Activated CD4-positive, alpha-beta T cell treated with anti-CD3 and anti-CD28 coated beads for 36 hours (primary cell): ENCODE measurements at regions not wholly inside any gene's neighbourhood (a gene's known extent, or its start where the extent isn't known, plus 50 kb on each side); places are given as distances from the start of the nearest gene placed in this dataset.

Experiments used
- ATAC-seq: fragments of 200-7000 bp; cut with Tn5 transposase; one replicate; pipeline ENCODE4 v1.10.0; 2021; ENCODE audit warnings: mild to moderate bottlenecking, moderate library complexity
- CTCF ChIA-PET: fragments of 350-600 bp; sonication (Branson Sonifier 250); formaldehyde crosslinking; loops from one replicate; lab custom pipeline; 2021; ENCODE audit warnings: antibody characterized with exemption; lab: Charles Lee
- POLR2A ChIA-PET: fragments of 350-600 bp; sonication (Branson Sonifier 250); formaldehyde crosslinking; loops from one replicate; lab custom pipeline; 2021; ENCODE audit warnings: antibody characterized with exemption, inconsistent platforms; lab: Charles Lee
- DNase-seq: peaks from one replicate; pipeline ENCODE4 v3.0.0-alpha.2; 2020
- H3K27ac Mint-ChIP-seq: one replicate; pipeline ENCODE4 v1.8.0; 2021; ENCODE audit warnings: mixed read lengths
- H3K27me3 Mint-ChIP-seq: one replicate; pipeline ENCODE4 v1.8.0; 2021; ENCODE audit warnings: mixed read lengths
- H3K36me3 Mint-ChIP-seq: one replicate; pipeline ENCODE4 v1.8.0; 2021; ENCODE audit warnings: low read depth, mixed read lengths
- H3K4me1 Mint-ChIP-seq: one replicate; pipeline ENCODE4 v1.8.0; 2021; ENCODE audit warnings: mixed read lengths
- H3K4me3 Mint-ChIP-seq: one replicate; pipeline ENCODE4 v1.8.0; 2021; ENCODE audit warnings: mild to moderate bottlenecking, moderate library complexity, mixed read lengths
- H3K9me3 Mint-ChIP-seq: one replicate; pipeline ENCODE4 v1.8.0; 2021; ENCODE audit warnings: low read depth, mixed read lengths
- intact Hi-C, 2 experiments: fragments of 100-400 bp; cut with DNase I in 1 of 2; cut with micrococcal nuclease in 1 of 2; formaldehyde crosslinking; loops; one replicate each; pipeline versions ENCODE4 v1.14.2 to v1.15.1; 2022 to 2024; cut with DNase I, micrococcal nuclease

DNA sequence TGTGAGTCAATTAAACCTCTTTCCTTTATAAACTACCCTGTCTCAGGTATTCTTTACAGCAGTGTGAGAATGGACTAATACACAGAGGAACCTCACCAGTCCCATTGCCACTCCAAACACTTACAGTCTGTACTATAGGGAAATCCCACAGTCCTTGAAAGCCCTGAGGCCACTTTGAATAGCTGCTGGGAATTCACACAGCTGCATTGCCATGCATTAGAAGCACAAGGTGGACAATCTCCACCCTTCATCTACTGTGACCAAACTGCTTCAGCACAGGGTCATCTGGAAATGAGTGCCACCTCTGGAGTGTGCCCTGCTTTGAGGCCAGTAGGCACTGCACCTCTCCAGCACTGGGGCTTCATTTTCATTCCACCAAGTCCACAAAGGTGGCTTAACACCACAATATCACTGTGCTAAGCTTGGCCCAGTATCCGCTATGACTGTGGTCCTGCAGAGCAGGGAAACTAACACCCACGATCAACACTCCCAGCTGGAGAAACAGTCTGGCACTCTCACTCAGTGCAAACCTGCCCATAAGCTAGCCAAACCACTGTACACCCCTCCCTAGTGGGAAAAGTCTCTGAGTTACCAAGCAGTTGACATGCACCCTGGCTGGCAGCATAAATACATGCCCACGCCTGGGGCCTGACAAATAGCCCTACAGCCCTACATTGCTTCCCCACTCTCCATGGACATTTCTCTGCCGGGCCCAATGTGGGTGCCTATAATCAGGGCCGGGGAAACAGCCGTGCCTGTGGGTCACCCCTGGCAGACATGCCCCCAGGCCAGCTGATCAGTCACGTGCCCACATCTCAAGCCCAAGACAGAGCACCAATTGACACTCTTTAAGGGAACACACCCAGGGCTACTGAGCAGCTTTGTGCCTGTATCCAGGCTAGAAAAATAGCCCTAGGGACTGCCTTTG is 294.3 kb upstream of the MGAT4C start:
- ChIA-PET POLR2A (interaction anchor here (0.6 kb wide), 1 partner anchor 202 kb away, joined by 4 read pairs; no protein-coding TSS in a partner anchor), CTCF (no interaction called here)
- H3K27ac Mint-ChIP-seq: no peak overlapping the region
- H3K36me3 Mint-ChIP-seq: no peaks in the 10 kb centered on the region
- no peaks in the 10 kb centered on the region for H3K9me3 Mint-ChIP-seq
- H3K27me3 Mint-ChIP-seq: no peaks in the 10 kb centered on the region
- no peak for ATAC-seq
- DNase-seq: no peak
- no peak overlapping the region for H3K4me3 Mint-ChIP-seq
- intact Hi-C loops: no loop called here
- no peaks in the 10 kb centered on the region for H3K4me1 Mint-ChIP-seq

DNA sequence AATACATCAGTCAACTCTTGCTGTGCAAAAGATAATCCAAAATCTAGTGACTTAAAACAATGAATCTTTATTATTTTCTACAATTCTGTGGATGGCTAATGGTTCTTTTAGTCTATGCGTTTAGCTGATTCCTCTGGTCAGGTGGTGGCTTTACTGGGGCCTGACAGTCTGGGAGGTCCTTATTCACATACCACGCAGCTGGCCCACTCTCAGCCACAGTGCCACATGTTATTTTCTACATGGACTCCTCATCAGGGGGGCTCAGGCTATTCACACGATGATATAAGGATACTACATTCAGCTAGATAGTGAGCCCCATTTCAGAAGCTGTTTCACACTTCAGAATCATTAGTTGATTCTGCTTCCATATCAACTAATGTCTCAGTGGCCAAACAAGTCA is 287.5 kb upstream of the MGAT4C start:
- POLR2A ChIA-PET: no interaction called here
- intact Hi-C loops: no loop called here
- CTCF ChIA-PET: no interaction called here

DNA sequence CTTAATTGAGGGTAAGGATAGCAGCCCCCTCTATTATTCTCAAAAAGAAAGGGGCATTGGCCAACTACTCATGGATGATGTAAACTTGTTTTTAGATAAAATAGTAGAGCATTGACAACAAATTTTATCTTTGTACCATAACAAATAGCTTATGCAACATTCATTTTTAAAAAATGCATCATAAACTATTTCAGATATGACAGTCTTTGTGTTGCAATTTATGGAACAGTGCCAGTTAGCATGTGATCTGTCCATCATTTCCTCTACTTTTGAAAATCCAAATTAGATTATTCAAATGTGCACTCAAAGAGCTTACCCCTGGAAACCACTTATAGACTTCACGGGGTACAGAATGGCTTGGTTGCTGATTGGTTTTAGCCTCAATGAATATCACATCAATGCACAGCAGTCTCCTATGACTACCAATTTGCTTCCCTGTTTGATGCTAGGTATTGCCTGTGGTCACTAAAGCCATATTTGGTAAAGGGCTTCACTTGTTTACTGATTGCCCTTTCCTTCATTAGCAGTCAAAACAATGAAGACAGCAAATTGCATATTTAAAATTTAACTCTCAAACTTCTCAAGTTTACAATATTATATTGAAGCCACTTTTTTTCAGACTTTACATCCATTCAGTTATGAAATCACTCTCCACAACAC is 274.9 kb upstream of the MGAT4C start:
- intact Hi-C loops: no loop called here
- H3K36me3 Mint-ChIP-seq: no peaks in the 10 kb centered on the region

More for the DNA sequence above, 287.5 kb upstream of the MGAT4C start:
- Mint-ChIP-seq H3K4me3 (no peak overlapping the region), H3K27ac (no peak overlapping the region), H3K9me3 (no peaks in the 10 kb centered on the region), H3K36me3 (no peaks in the 10 kb centered on the region), H3K4me1 (no peaks in the 10 kb centered on the region), H3K27me3 (no peaks in the 10 kb centered on the region)
- ATAC-seq (no peak), DNase-seq (no peak)

DNA sequence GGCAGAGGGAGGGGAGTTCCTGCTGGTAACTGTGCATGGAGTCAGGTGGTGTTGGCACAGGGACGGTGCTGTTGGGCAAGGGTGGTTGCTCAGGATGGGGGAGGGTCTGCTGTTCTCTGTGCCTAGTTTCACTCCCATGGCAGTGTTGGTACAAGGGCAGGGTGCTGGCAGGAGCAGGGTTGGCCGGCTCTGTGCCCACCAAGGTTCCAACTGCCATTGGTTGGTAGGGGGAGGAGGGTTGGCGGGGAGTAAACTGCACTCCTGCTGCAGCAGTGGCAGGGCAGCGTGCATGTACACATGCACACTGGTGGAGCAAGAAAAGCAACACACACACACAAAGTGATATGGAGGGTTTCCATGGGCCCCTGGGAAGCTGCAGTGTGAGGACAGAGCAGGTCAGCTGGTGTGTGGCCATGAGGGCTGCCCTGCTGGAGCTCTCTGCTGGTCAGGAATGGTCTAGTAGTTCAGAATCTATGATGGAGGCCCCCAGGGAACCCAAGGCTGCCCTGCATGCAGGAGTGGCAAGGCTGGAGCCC is 269.9 kb upstream of the MGAT4C start:
- Mint-ChIP-seq H3K4me3 (no peak overlapping the region), H3K9me3 (peaks cover 29% of the 10 kb centered on the region), H3K36me3 (no peaks in the 10 kb centered on the region), H3K4me1 (no peaks in the 10 kb centered on the region), H3K27ac (no peak overlapping the region), H3K27me3 (no peaks in the 10 kb centered on the region)
- ATAC-seq: no peak
- ChIA-PET CTCF (no interaction called here), POLR2A (no interaction called here)
- no peak for DNase-seq
- intact Hi-C loops: no loop called here

More for the DNA sequence above, 274.9 kb upstream of the MGAT4C start:
- Mint-ChIP-seq H3K4me1 (no peaks in the 10 kb centered on the region), H3K4me3 (no peak overlapping the region), H3K9me3 (peaks cover 2% of the 10 kb centered on the region), H3K27me3 (no peaks in the 10 kb centered on the region), H3K27ac (no peak overlapping the region)
- ChIA-PET POLR2A (no interaction called here), CTCF (no interaction called here)
- no peak for DNase-seq
- no peak for ATAC-seq

DNA sequence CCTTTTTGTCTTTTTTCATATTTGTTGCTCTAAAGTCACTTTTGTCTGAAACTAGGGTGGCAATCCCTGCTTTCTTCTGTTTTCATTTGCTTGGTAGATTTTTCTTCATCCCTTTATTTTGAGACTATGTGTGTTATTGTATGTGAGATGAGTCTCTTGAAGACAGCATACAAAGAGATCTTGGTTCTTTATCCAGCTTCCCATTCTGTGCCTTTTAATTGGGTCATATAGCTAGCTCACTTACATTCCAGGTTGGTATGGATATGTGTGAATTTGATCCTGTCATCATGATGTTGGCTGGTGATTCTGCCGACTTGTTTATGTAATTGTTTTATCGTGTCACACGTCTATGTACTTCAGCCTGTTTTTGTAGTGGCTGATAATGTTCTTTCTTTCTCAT is 267.7 kb upstream of the MGAT4C start:
- Mint-ChIP-seq H3K4me3 (no peak overlapping the region), H3K27ac (no peak overlapping the region), H3K27me3 (no peaks in the 10 kb centered on the region), H3K4me1 (no peaks in the 10 kb centered on the region), H3K36me3 (no peaks in the 10 kb centered on the region), H3K9me3 (peaks cover 30% of the 10 kb centered on the region)
- ChIA-PET POLR2A (no interaction called here), CTCF (no interaction called here)
- intact Hi-C loops: no loop called here
- ATAC-seq (no peak), DNase-seq (no peak)

DNA sequence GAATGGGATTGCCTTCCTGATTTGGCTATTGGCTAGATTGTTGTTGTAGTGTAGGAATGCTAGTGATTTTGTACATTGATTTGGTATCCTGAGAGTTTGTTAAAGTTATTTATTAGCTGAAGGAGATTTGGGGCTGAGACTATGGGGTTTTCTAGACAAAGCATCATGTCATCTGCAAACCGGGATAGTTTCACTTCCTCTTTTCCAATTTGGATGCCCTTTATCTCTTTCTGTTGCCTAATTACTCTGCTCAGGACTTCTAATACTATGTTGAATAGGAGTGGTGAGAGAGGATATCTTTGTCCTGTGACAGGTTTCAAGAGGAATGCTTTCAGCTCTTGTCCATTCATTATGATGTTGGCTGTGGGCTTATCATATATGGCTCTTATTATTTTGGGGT is 265.7 kb upstream of the MGAT4C start:
- intact Hi-C loops: no loop called here
- no peaks in the 10 kb centered on the region for H3K36me3 Mint-ChIP-seq
- H3K27me3 Mint-ChIP-seq: no peaks in the 10 kb centered on the region
- H3K4me3 Mint-ChIP-seq: no peak overlapping the region
- ATAC-seq: no peak
- no peaks in the 10 kb centered on the region for H3K4me1 Mint-ChIP-seq
- peaks cover 29% of the 10 kb centered on the region for H3K9me3 Mint-ChIP-seq
- DNase-seq: no peak
- POLR2A ChIA-PET: no interaction called here
- H3K27ac Mint-ChIP-seq: no peak overlapping the region
- CTCF ChIA-PET: no interaction called here

DNA sequence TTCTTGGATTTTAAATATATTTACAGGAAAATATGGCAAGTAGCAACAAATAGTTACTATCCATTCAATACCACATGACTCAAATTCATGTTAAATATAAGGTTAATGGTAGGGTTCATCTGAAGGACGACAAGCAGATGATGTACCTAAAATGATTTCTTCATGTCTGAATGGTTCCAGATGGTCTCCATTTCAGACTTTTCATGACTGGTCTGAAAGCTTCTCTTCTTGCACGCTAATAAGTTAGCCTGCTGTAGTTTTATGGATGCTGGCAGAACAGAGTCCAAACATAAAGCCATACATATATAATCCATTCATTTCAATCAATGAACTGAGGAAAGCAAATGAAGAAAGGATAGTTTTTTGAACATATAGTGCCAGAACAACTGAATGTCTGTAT is 257.0 kb upstream of the MGAT4C start:
- H3K4me1 Mint-ChIP-seq: no peaks in the 10 kb centered on the region
- no peak overlapping the region for H3K27ac Mint-ChIP-seq
- no peak overlapping the region for H3K4me3 Mint-ChIP-seq
- CTCF ChIA-PET: no interaction called here
- intact Hi-C loops: no loop called here
- POLR2A ChIA-PET: no interaction called here
- no peak for ATAC-seq
- H3K36me3 Mint-ChIP-seq: no peaks in the 10 kb centered on the region
- H3K9me3 Mint-ChIP-seq: peaks cover 9% of the 10 kb centered on the region
- H3K27me3 Mint-ChIP-seq: no peaks in the 10 kb centered on the region
- no peak for DNase-seq

DNA sequence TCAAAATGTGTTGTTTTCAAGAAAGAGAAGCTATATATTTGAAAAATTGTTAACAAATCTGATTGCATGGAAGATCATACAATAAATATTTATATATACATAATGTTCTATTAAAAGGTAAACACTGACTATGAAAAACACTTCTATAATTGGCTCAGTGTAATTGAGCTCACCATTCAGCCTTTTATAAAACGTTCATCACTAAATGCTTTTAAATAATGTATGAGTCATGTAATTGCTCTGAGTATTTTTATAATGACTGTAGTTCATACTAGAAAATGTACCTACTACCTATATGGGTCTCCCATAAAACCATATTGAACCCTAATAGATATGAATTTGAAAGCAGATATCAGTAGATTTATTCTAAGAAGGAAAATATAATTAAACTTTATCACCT is 240.4 kb upstream of the MGAT4C start:
- Mint-ChIP-seq H3K4me1 (no peaks in the 10 kb centered on the region), H3K9me3 (peaks cover 1% of the 10 kb centered on the region)
- POLR2A ChIA-PET: no interaction called here

DNA sequence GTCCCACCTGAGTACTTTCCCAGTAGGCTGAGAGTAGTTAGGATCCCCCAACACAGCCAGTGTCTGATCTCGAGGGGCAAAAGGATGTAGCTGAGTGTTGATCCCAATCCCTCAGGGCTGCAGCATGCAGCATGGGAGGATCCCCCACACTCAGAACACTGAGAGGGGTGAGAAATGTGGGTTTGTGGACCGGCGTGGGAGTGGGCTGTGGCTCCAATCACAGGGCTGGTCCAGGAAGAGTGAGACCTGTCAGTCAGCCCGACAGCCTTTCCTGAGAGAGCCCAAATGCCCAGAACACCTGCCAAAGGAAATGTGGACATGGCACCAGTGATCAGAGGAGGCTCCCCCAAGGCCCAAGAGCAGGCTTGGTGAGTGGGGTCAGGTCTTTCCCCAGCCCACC is 228.3 kb upstream of the MGAT4C start:
- H3K27me3 Mint-ChIP-seq: no peaks in the 10 kb centered on the region
- intact Hi-C loops: no loop called here
- POLR2A ChIA-PET: no interaction called here
- CTCF ChIA-PET: no interaction called here
- no peaks in the 10 kb centered on the region for H3K36me3 Mint-ChIP-seq
- H3K9me3 Mint-ChIP-seq: peaks cover 9% of the 10 kb centered on the region
- DNase-seq (no peak), ATAC-seq (no peak)
- no peaks in the 10 kb centered on the region for H3K4me1 Mint-ChIP-seq
- H3K4me3 Mint-ChIP-seq: no peak overlapping the region
- no peak overlapping the region for H3K27ac Mint-ChIP-seq

More for the DNA sequence above, 240.4 kb upstream of the MGAT4C start:
- intact Hi-C loops: no loop called here
- H3K36me3 Mint-ChIP-seq: no peaks in the 10 kb centered on the region
- no peak for ATAC-seq
- no peak for DNase-seq
- no peak overlapping the region for H3K27ac Mint-ChIP-seq
- no peak overlapping the region for H3K4me3 Mint-ChIP-seq
- CTCF ChIA-PET: no interaction called here
- H3K27me3 Mint-ChIP-seq: no peaks in the 10 kb centered on the region

DNA sequence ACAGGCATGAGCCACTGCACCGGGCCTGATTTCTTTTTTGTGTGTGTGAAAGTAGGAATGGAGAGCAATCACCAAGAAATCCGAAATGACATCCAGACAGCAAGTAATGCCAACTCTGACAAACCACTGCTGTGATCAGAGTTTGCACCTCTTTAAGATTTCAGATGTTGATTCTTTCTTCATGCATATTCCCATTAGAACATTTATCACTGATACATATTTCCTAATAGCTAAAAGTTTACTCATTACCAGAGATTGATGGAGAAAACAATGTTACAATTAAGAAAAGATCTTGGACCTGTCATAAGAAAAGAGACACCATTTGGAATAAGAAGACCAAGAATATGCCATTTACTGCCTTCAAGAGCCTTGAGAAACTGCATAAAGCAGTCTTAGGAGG is 217.0 kb upstream of the MGAT4C start:
- Mint-ChIP-seq H3K4me1 (no peaks in the 10 kb centered on the region), H3K9me3 (peaks cover under 1% of the 10 kb centered on the region), H3K4me3 (no peak overlapping the region), H3K27ac (no peak overlapping the region), H3K27me3 (no peaks in the 10 kb centered on the region), H3K36me3 (no peaks in the 10 kb centered on the region)
- DNase-seq: no peak
- ChIA-PET CTCF (no interaction called here), POLR2A (no interaction called here)
- intact Hi-C loops: no loop called here
- ATAC-seq: no peak

DNA sequence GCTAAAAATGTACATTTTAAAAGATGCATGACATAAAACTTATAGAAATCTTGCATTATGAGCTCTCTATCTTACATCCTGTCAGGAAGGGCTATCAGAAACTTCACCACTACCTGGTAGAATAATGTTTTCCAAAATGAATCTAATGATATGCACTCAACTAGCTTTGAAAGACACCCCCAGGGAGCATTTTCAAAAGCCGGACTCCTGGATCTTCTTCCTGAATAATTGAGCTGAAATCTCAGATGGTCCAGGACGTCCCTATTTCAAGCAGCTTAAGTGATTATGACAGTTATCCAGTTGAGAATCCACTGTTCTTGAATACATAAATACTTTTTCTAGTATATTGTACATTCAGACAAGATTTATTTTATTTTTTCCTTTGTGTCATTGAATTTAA is 200.6 kb upstream of the MGAT4C start:
- DNase-seq (no peak), ATAC-seq (no peak)
- intact Hi-C loops: no loop called here
- H3K27me3 Mint-ChIP-seq: no peaks in the 10 kb centered on the region
- no peaks in the 10 kb centered on the region for H3K36me3 Mint-ChIP-seq
- H3K9me3 Mint-ChIP-seq: no peaks in the 10 kb centered on the region
- CTCF ChIA-PET: no interaction called here
- no peaks in the 10 kb centered on the region for H3K4me1 Mint-ChIP-seq
- POLR2A ChIA-PET: no interaction called here
- H3K4me3 Mint-ChIP-seq: no peak overlapping the region
- H3K27ac Mint-ChIP-seq: no peak overlapping the region

DNA sequence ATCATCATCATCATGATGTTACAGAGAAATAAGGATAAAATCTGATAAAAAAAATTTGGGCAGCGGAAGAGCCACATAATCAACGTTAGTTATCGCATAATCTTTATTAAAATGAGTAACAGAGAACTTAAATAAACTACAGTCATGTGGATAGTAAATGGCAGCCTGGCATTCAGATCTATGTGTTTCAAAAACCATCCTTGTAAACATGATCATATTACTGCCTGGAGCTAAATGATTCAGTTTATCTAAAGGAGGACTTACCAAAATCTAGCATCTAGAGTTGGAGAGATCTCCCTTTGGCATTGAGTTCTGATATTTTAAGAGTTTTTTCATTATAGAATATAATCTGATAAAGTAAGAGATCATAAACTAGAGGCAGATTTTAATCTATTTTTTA is 200.1 kb upstream of the MGAT4C start:
- H3K36me3 Mint-ChIP-seq: no peaks in the 10 kb centered on the region
- H3K9me3 Mint-ChIP-seq: no peaks in the 10 kb centered on the region
- ATAC-seq (no peak), DNase-seq (no peak)
- H3K4me1 Mint-ChIP-seq: no peaks in the 10 kb centered on the region
- H3K27me3 Mint-ChIP-seq: no peaks in the 10 kb centered on the region
- CTCF ChIA-PET: no interaction called here
- H3K4me3 Mint-ChIP-seq: no peak overlapping the region
- intact Hi-C loops: no loop called here
- POLR2A ChIA-PET: no interaction called here
- no peak overlapping the region for H3K27ac Mint-ChIP-seq
